Medulla oblongata (tissue), 1 donor: ENCODE measurements at regions not wholly inside any gene's neighbourhood (a gene's known extent, or its start where the extent isn't known, plus 50 kb on each side); places are given as distances from the start of the nearest gene placed in this dataset.

Source experiments
- DNase-seq: peaks from one replicate; pipeline ENCODE4 v3.0.0-alpha.2; 2015; ENCODE audit errors: extremely low spot score

- no peak for DNase-seq
Observed at GRCh38 chr11:128407962-128408361, 179.4 kb downstream of the ETS1 start.

- no peak for DNase-seq
Observed at GRCh38 chr11:128405714-128406662, 181.4 kb downstream of the ETS1 start.

- DNase-seq: no peak
Observed at GRCh38 chr11:128405112-128405511, 182.2 kb downstream of the ETS1 start.

GRCh38 chr11:128404437-128404836 lies 182.9 kb downstream of the ETS1 start:
- no peak for DNase-seq

- no peak for DNase-seq
Observed at GRCh38 chr11:128400382-128401203, 186.8 kb downstream of the ETS1 start.

GRCh38 chr11:128399251-128400121 lies 187.9 kb downstream of the ETS1 start:
- DNase-seq: no peak

- DNase-seq: no peak
Observed at GRCh38 chr11:128398517-128399250, 188.7 kb downstream of the ETS1 start.

GRCh38 chr11:128397362-128397761 lies 190.0 kb downstream of the ETS1 start:
- DNase-seq: no peak

GRCh38 chr11:128394431-128395089 lies 192.8 kb downstream of the ETS1 start:
- no peak for DNase-seq

- DNase-seq: no peak
Observed at GRCh38 chr11:128392259-128392658, 195.1 kb downstream of the ETS1 start.

GRCh38 chr11:128391811-128392210 lies 195.5 kb downstream of the ETS1 start:
- no peak for DNase-seq

- no peak for DNase-seq
Observed at GRCh38 chr11:128390246-128390645, 197.1 kb downstream of the ETS1 start.

- no peak for DNase-seq
Observed at GRCh38 chr11:128389461-128389976, 197.8 kb downstream of the ETS1 start.

- DNase-seq: no peak
Observed at GRCh38 chr11:128388206-128388815, 199.0 kb downstream of the ETS1 start.

GRCh38 chr11:128379587-128380580 lies 207.5 kb downstream of the ETS1 start:
- DNase-seq: no peak

- no peak for DNase-seq
Observed at GRCh38 chr11:128375961-128376360, 211.4 kb downstream of the ETS1 start.

- DNase-seq: no peak
Observed at GRCh38 chr11:128374026-128374425, 213.3 kb downstream of the ETS1 start.

- DNase-seq: no peak
Observed at GRCh38 chr11:128372977-128373376, 214.4 kb downstream of the ETS1 start.

GRCh38 chr11:128367573-128367972 lies 219.8 kb downstream of the ETS1 start:
- no peak for DNase-seq
